Fibroblast of pulmonary artery (primary cell): ENCODE measurements at regions not wholly inside any gene's neighbourhood (a gene's known extent, or its start where the extent isn't known, plus 50 kb on each side); places are given as distances from the start of the nearest gene placed in this dataset.

ENCODE experiments used
- DNase-seq: peaks from one replicate; pipeline ENCODE4 v3.0.0-alpha.2; 2010; ENCODE audit warnings: low read depth
- H3K4me3 ChIP-seq: replicated peaks from 2 replicates; pipeline ENCODE4 v1.5.1; 2011; ENCODE audit warnings: low read depth, mild to moderate bottlenecking, control low read depth, low read length, moderate library complexity
- CTCF ChIP-seq: IDR thresholded peaks from 2 replicates; pipeline ENCODE4 v1.5.1; 2011; ENCODE audit warnings: mild to moderate bottlenecking, control low read depth, low read length, inconsistent platforms; ENCODE audit errors: missing control alignments

- no peak for TF ChIP-seq CTCF
- no peak overlapping the region for H3K4me3 ChIP-seq
- DNase-seq = no peak
Measured at GRCh38 chr17:65328567-65328966, 191.4 kb downstream of the RGS9 start.

GRCh38 chr17:65324611-65325342 lies 187.6 kb downstream of the RGS9 start:
- H3K4me3 ChIP-seq = no peak overlapping the region
- DNase-seq = peak; percentile 48
- no peak for TF ChIP-seq CTCF

- no peak for TF ChIP-seq CTCF
Measured at GRCh38 chr17:65323049-65323448, 185.9 kb downstream of the RGS9 start.

GRCh38 chr17:65320820-65321219 lies 183.7 kb downstream of the RGS9 start:
- no peak for TF ChIP-seq CTCF
- no peak for DNase-seq
- H3K4me3 ChIP-seq = no peak overlapping the region

More at GRCh38 chr17:65323049-65323448, 185.9 kb downstream of the RGS9 start:
- H3K4me3 ChIP-seq = no peak overlapping the region
- DNase-seq = no peak

- no peak overlapping the region for H3K4me3 ChIP-seq
- no peak for DNase-seq
- TF ChIP-seq CTCF = no peak
Measured at GRCh38 chr17:65314212-65314611, 177.0 kb downstream of the RGS9 start.

- TF ChIP-seq CTCF = no peak
- DNase-seq = no peak
- no peak overlapping the region for H3K4me3 ChIP-seq
Measured at GRCh38 chr17:65312718-65313377, 175.7 kb downstream of the RGS9 start.
